SK-N-SH (cell line): ENCODE measurements at regions not wholly inside any gene's neighbourhood (a gene's known extent, or its start where the extent isn't known, plus 50 kb on each side); places are given as distances from the start of the nearest gene placed in this dataset.

Experiments used
- CTCF ChIP-seq: fragments of 200-600 bp; sonication (generic); IDR thresholded peaks from 2 replicates; pipeline ENCODE4 v1.6.1; 2017; ENCODE audit warnings: antibody characterized with exemption, mild to moderate bottlenecking, moderate library complexity
- GABPA ChIP-seq: IDR thresholded peaks from 2 replicates; pipeline ENCODE4 v1.4.0; 2012; ENCODE audit warnings: low read depth, mild to moderate bottlenecking
- GATA2 ChIP-seq: sonication (generic); formaldehyde crosslinking; IDR thresholded peaks from 2 replicates; pipeline ENCODE4 v1.5.0; 2020; ENCODE audit warnings: mild to moderate bottlenecking, missing genetic modification reagents
- PBX3 ChIP-seq: IDR thresholded peaks from 2 replicates; pipeline ENCODE4; 2012
- RAD21 ChIP-seq: IDR thresholded peaks from 2 replicates; pipeline ENCODE4 v1.6.1; 2012; ENCODE audit warnings: mild to moderate bottlenecking, low read length
- REST ChIP-seq: IDR thresholded peaks from 2 replicates; pipeline ENCODE4 v1.6.1; 2012; ENCODE audit warnings: mild to moderate bottlenecking, low read depth, low read length, moderate library complexity
- RFX5 ChIP-seq: IDR thresholded peaks from 2 replicates; pipeline ENCODE4 v1.6.1; 2012; ENCODE audit warnings: mild to moderate bottlenecking, improper control_type of control experiment, low read length
- SIN3A ChIP-seq: IDR thresholded peaks from 2 replicates; pipeline ENCODE4 v1.6.1; 2012; ENCODE audit warnings: low read depth, mild to moderate bottlenecking, low read length, moderate library complexity, borderline replicate concordance
- SMC3 ChIP-seq: IDR thresholded peaks from 2 replicates; pipeline ENCODE4 v1.6.1; 2012; ENCODE audit warnings: low read depth, low read length, improper control_type of control experiment
- TAF1 ChIP-seq: IDR thresholded peaks from 2 replicates; pipeline ENCODE4 v1.6.1; 2012; ENCODE audit warnings: low read depth, mild to moderate bottlenecking, low read length, moderate library complexity, borderline replicate concordance
- TCF12 ChIP-seq: IDR thresholded peaks from 2 replicates; pipeline ENCODE4 v1.4.0; 2012
- USF1 ChIP-seq: IDR thresholded peaks from 2 replicates; pipeline ENCODE4 v1.4.0; 2012; ENCODE audit warnings: low read depth, borderline replicate concordance
- YY1 ChIP-seq: IDR thresholded peaks from 2 replicates; pipeline ENCODE4 v1.4.0; 2012; ENCODE audit warnings: low read depth, mild to moderate bottlenecking
- TF ChIP-seq, protein P1 (sequence below): IDR thresholded peaks from 2 replicates; pipeline ENCODE4 v1.4.0; 2012; ENCODE audit warnings: low read depth, borderline replicate concordance

- TF ChIP-seq TAF1 (no peak), RAD21 (no peak), CTCF (no peak), GABPA (no peak), USF1 (no peak), GATA2 (CRISPR knock-in tag) (no peak), TCF12 (no peak), REST (no peak), YY1 (no peak), PBX3 (no peak), SIN3A (no peak), RFX5 (no peak), SMC3 (no peak)
- TF ChIP-seq, protein P1, sequence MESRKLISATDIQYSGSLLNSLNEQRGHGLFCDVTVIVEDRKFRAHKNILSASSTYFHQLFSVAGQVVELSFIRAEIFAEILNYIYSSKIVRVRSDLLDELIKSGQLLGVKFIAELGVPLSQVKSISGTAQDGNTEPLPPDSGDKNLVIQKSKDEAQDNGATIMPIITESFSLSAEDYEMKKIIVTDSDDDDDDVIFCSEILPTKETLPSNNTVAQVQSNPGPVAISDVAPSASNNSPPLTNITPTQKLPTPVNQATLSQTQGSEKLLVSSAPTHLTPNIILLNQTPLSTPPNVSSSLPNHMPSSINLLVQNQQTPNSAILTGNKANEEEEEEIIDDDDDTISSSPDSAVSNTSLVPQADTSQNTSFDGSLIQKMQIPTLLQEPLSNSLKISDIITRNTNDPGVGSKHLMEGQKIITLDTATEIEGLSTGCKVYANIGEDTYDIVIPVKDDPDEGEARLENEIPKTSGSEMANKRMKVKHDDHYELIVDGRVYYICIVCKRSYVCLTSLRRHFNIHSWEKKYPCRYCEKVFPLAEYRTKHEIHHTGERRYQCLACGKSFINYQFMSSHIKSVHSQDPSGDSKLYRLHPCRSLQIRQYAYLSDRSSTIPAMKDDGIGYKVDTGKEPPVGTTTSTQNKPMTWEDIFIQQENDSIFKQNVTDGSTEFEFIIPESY, result no peak
These were observed 1188.7 kb downstream of the SLITRK1 start for GRCh38 chr13:82693607-82694006.
